OCI-LY3 (cell line): ENCODE measurements at regions not wholly inside any gene's neighbourhood (a gene's known extent, or its start where the extent isn't known, plus 50 kb on each side); places are given as distances from the start of the nearest gene placed in this dataset.

Experiments
- CTCF ChIP-seq: fragments of 200-600, 300-600 bp; sonication (generic); IDR thresholded peaks from 2 replicates; pipeline ENCODE4 v1.5.1; 2014; ENCODE audit warnings: antibody characterized with exemption, low read length, low read depth
- EZH2phosphoT487 ChIP-seq: fragments of 200-600 bp; shearing (Covaris generic); IDR thresholded peaks from 2 replicates; pipeline ENCODE4 v1.6.1; 2018; ENCODE audit warnings: antibody characterized with exemption, mixed run types, low read depth

GRCh38 chr2:224135881-224136280 is 96.8 kb upstream of the SERPINE2 start:
- TF ChIP-seq CTCF = no peak
- no peak for TF ChIP-seq EZH2phosphoT487
